ENCODE measurements at regions not wholly inside any gene's neighbourhood (a gene's known extent, or its start where the extent isn't known, plus 50 kb on each side); places are given as distances from the start of the nearest gene placed in this dataset.

DNA sequence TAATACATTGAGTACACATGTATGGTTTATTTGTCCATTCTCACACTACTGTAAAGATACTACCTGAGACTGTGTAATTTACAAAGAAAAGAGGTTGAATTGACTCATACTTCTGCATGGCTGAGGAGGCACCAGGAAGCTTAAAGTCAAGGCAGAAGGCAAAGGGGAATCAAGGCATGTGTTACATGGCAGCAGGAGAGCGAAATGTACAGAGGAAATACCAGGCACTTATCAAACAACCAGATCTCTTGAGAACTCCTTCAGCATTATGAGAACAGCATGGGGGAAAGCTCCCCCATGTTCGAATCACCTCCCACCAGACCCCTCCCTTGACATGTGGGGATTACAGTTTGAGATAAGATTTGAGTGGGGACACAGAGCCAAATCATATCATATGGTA lies 666.3 kb downstream of the ZBBX start:
- intact Hi-C loops (cut with micrococcal nuclease; ENCODE audit: unreplicated experiment), result no loop called here
- Histone ChIP-seq H3K9ac (ENCODE audit: insufficient read depth, low read depth, low read length) (no peak overlapping the region), H3K36me3 (replicated peaks in 1 of 2; ENCODE audit: control insufficient read depth in 1 of 2, insufficient read depth in 2 of 2, low read length in 2 of 2) (no peaks in the 10 kb centered on the region), H3K79me2 (ENCODE audit: insufficient read depth, low read length) (no peaks in the 10 kb centered on the region), H4K20me1 (ENCODE audit: insufficient read depth, low read length) (no peaks in the 10 kb centered on the region), H3K4me2 (ENCODE audit: low read depth, low read length) (no peak overlapping the region), H3K27ac (ENCODE audit: extremely low read length, insufficient read depth, low read length) (no peak overlapping the region), H3K9me3 (ENCODE audit: low read length) (no peaks in the 10 kb centered on the region), H3K4me1 (ENCODE audit: insufficient read depth, low read length) (no peaks in the 10 kb centered on the region), H3K27me3 (ENCODE audit: control insufficient read depth in 1 of 2, insufficient read depth in 2 of 2, low read length in 2 of 2) (no peaks in the 10 kb centered on the region), H3K4me3 (replicated peaks in 1 of 3; ENCODE audit: insufficient read depth in 1 of 3, low read depth in 2 of 3, low read length in 3 of 3) (no peak overlapping the region), H2AFZ (ENCODE audit: low read length) (no peak overlapping the region)
- in situ Hi-C loops (cut with HindIII; ENCODE audit: extremely low pct_ligation_motif_present, low pct_unique_long_range_greater_than_20kb), result no loop called here
- no peak for FAIRE-seq
- ChIA-PET CTCF (ENCODE audit: low intra/inter-chr PET ratio, low total read pairs) (no interaction called here), POLR2A (no interaction called here)
- TF ChIP-seq ZNF496 (CRISPR knock-in tag; IDR thresholded peaks at IDR 0.05; ENCODE audit: insufficient replicate concordance), result no peak
- no peak for TF ChIP-seq ZFP36 (IDR thresholded peaks at IDR 0.05; ENCODE audit: borderline replicate concordance, low read depth, low read length, partially characterized antibody)
- no peak for TF ChIP-seq GATAD1 (CRISPR knock-in tag; IDR thresholded peaks at IDR 0.05)
- TF ChIP-seq RARG (CRISPR knock-in tag; IDR thresholded peaks at IDR 0.05; ENCODE audit: low read depth), result no peak
- no peak for TF ChIP-seq MEIS1 (CRISPR knock-in tag; IDR thresholded peaks at IDR 0.05; ENCODE audit: borderline replicate concordance)
- TF ChIP-seq FOXO4 (CRISPR knock-in tag; conservative IDR thresholded peaks at IDR 0.05), result no peak
- TF ChIP-seq ERF (CRISPR knock-in tag; IDR thresholded peaks at IDR 0.05), result no peak
- no peak for TF ChIP-seq ISX (CRISPR knock-in tag; conservative IDR thresholded peaks at IDR 0.05)
- TF ChIP-seq NFE2 (CRISPR knock-in tag; IDR thresholded peaks at IDR 0.05), result no peak
- TF ChIP-seq ZFX (CRISPR knock-in tag; IDR thresholded peaks at IDR 0.05; ENCODE audit: low read depth), result no peak
- no peak for TF ChIP-seq ZFY (CRISPR knock-in tag; IDR thresholded peaks at IDR 0.05)
- TF ChIP-seq IKZF4 (CRISPR knock-in tag; IDR thresholded peaks at IDR 0.05; ENCODE audit: borderline replicate concordance, low read depth, not compliant biosample characterization), result no peak
- WGBS (ENCODE audit: low lambda C conversion rate), result 0% methylated on average over 2 of the region's 2 CpGs
- no peak for DNase-seq (ENCODE audit: low spot score)
- no peak for ATAC-seq
- no TSS peak for BruUV-seq (replicated peaks)

Measured in HepG2 (cell line).